GM04504 (cell line): ENCODE measurements at regions not wholly inside any gene's neighbourhood (a gene's known extent, or its start where the extent isn't known, plus 50 kb on each side); places are given as distances from the start of the nearest gene placed in this dataset.

Source experiments
- DNase-seq: peaks from one replicate; pipeline ENCODE4 v3.0.0-alpha.2; 2012; ENCODE audit warnings: low read depth

DNA sequence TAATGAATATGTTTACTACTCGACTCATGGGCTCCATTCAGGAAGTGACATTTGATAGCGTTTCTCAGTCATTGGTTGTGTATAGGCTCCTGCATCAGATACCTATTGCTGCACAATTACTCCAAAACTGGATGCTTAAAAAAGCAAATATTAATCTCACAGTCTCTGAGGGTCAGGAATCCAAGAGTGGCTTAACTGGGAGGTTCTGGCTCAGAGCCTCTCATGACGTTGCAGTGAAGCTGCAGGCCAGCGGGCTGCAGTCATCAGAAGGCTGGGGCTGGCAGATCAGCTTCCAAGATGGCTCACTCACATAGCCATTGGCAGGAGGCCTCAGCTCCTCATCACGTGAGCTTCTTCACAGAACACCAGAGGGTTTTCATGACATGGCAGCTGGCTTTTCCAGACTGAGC lies 525.1 kb upstream of the NBEA start:
- peak; percentile 35 for DNase-seq

DNA sequence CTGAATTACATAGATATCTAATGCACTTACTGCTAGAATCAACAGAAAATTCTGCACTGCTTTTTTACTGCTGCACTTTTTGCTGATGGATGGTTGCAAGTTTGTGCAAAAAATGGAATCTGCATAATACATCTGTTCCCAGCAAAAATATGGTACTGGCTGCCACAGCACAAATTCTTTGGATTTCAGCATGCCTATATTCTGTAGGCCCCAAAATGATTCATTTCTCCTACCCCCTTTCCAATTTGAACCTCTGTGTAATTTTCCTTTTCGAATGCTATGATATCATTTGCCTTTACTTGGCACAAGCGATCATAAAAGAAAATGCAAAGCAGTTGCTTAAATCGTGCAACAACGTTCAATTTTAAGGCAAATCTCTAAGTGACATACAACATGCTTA lies 524.2 kb upstream of the NBEA start:
- DNase-seq: no peak

GRCh38 chr13:34419025-34419424 lies 523.0 kb upstream of the NBEA start:
- no peak for DNase-seq

DNA sequence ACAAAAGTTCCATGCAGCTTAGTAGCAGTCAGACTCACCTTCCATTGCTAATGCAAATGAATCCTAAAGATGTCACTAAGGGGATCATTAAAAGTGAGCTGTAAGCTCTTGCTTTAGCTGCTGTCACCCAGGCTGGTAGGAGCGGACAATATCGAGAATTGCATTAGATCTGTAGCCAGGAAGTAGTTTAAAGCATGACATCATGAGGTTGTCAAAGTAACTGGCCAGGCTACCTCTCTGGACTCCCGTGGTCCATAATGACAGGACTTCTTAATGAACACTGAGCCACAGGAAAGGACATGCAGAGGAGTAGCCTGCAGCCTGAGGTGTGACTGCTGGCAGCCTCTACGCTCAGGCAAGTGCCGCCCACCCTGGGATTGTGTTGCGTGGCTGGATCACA lies 522.3 kb upstream of the NBEA start:
- DNase-seq: no peak

DNA sequence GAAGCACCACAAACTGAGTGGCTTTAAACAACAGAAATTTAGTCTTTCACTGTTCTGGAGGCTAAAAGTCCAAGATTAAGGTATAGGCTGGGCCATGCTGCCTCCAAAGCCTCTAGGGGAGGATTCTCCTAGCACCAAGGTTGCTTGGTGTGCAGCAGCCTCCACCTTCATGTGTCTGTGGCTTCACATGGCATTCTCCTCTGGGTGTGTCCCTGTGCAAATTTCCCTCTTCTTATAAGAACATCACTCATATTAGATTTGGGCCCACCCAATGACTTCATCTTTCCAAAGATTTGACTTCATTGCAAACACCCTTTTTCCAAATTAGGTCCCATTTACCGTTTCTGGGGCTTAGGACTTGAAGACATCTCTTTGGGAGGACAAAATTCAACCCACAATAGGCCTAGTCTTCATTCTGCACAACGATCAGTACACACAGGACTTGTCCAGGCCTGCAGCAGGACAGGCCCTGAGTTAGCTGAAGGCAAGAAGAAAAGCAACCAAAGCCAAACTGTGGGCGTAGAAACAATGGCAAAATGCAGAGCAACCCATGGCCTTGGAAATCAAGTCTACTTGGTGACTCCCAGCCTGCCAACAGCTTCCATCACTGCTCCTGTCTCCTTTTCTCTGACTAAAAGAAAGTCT lies 521.2 kb upstream of the NBEA start:
- DNase-seq: no peak

DNA sequence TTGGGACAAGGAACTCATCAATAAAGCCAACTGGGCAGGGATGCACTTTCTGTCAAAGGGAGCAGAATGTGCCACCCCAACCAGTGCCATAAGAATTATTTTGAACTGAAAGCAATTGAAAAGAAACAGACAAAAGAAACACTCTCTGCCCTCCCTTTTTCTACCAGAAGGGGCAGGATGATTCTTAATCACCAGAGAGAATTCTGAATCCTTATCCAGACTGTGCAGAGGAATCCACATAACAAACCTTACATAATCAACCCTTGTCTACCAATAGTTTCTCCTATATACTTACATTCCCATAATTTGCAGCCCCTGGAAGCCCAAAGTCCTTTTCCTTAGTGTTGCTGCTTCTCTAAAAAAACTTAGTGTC lies 520.7 kb upstream of the NBEA start:
- no peak for DNase-seq

DNA sequence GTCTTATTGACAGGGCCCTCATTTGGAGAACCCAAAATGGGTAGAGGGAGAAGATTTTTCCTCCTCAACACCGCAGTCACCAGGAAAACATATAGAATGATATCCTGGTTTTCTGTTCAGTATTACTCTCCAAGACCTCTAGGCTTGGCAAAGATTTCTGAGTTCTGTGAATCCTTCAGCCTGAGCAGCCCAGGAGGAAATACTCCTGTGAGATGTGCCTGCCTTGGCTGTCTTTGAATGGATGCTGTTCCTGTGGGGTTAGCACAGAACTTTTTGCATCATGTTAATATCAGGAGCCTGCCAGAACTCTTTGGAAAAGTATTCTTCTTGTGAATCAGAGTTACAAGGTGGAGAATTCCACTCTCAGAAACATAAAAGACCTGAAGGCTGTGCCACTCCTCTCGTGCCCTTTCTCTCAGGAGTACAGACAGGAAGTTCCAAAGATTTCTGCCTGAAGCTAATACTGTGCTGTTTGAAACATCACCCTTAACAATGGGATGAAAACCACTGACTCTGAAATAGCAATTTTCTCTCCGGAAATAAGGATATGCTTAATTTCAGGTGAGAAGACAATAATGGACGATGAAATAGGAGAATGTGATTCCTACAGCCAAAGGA lies 520.1 kb upstream of the NBEA start:
- no peak for DNase-seq

- DNase-seq: no peak
These were observed 519.1 kb upstream of the NBEA start for GRCh38 chr13:34422956-34423355.

DNA sequence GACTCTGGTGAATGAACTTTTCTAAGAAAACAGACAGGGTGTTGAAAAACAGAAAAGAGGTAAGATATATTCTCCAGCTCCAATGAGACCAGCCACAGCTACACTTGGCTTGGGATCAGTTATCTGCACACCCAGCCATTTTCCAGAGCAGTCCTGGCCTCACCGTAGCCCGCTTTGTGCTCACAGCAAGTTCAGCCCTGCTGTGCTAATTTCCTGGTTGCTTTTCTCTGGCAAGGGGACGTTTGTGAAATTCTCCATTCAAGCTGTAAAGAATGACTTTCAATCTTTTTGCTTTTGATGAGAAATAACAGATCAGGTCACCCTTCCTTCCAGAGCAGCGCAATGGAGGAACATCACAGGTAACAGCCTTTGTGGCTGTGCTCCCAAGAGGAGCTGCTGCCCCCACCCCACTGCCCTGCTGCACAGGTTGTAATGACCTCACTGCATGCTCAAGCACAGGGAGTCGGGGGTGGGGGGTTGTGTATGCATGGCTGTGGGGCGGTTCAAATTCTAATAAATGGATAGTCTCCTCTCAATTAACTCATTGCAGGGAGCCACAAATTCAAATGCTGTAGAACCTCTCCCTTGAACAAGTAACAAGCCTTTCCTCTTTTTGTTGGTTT lies 516.6 kb upstream of the NBEA start:
- DNase-seq: no peak

DNA sequence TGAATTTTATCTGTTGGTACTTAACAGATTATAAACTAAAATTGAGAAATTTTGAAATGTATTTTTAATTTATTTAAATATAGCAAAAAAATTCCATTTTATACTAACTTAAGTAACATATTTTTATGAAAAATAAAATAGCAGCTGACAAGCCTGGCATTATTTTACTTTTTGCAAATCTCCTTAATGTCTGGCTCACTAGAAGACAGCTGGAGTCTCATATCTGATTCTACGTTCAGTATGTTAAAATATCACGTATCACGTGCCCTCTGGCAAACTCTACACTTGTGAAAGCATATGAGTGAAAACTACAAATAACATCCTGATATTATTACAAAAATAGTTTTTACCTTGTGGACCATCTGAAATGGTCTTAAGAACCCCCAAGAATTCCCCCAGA lies 513.2 kb upstream of the NBEA start:
- DNase-seq: no peak

GRCh38 chr13:34430294-34430693 lies 511.8 kb upstream of the NBEA start:
- DNase-seq: peak; percentile 21

GRCh38 chr13:34431827-34432581 lies 510.1 kb upstream of the NBEA start:
- DNase-seq: no peak

- peak; percentile 11 for DNase-seq
These were observed 506.7 kb upstream of the NBEA start for GRCh38 chr13:34435338-34435737.

GRCh38 chr13:34437873-34438272 lies 504.2 kb upstream of the NBEA start:
- no peak for DNase-seq

GRCh38 chr13:34452831-34453230 lies 489.2 kb upstream of the NBEA start:
- no peak for DNase-seq

DNA sequence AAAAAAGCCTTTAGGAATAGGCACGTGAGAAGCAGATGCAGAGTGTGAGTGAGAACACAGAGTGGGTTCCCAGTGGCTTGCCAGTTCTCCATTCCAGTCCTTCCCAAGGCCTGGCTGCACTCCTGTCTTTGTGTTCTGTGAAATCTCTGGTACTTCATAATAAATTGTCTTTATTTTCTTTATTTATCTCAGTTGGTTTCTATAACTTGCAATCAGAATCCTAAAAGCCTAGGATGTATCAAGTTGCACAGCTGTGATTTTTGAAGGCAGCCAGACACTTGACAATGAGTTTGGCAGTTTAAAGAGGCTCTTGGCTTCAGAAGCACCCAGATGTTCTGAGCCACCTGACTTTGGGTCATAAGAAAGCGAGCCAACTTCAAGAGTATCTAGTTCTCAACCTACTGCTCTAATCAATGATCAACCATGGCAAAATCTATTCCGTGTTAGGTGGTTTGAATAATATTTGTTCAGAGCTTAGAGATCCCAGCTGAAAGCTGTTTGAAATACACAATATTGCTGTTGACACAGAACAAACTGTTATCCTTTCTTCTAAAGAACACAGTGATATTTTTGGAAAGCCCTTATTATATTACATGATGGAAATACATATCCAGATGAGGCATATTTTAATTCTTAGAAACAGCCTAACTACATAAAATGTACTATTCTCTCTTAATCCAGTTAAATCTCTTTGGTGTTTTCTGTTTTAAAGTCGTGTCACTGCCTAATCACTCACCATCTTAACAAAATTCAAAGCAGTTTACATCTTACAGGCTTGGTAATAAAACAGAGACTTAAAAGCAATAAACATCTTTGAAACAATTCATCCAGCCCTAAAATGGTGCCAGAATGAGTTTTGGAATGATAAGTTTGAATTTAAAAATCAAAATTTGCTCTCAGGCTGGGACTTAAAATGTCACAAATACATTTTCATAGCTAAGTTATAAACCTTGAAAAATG lies 483.0 kb upstream of the NBEA start:
- no peak for DNase-seq

GRCh38 chr13:34459856-34460255 lies 482.2 kb upstream of the NBEA start:
- DNase-seq: no peak

- DNase-seq: peak; percentile 30
These were observed 479.2 kb upstream of the NBEA start for GRCh38 chr13:34462843-34463242.

- DNase-seq: no peak
These were observed 478.1 kb upstream of the NBEA start for GRCh38 chr13:34464011-34464410.

- DNase-seq: no peak
These were observed 476.6 kb upstream of the NBEA start for GRCh38 chr13:34465423-34465922.

GRCh38 chr13:34466301-34466700 lies 475.8 kb upstream of the NBEA start:
- DNase-seq: no peak
